ENCODE measurements at regions not wholly inside any gene's neighbourhood (a gene's known extent, or its start where the extent isn't known, plus 50 kb on each side); places are given as distances from the start of the nearest gene placed in this dataset.

DNA sequence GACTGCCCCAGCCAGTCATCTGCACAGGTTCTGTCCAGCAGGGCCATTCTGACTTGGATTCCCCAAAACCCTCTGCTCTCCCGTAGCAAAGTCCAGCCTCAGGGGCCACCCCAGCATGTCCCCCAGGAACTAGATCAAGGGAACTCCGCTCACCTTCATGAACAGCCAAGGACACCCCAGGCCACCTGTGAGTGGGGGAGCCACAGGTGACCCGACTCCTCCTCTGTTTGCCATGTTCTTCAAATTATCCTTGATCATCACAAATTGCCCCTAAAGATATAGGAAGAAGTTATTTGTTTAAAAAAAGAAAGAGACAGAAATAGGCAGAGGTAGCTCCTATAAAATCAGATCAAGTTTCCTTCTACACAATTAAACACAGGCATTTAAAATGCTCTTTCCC, 475.0 kb downstream of the MATN1 start:
- TF ChIP-seq POLR2A (IDR thresholded peaks at IDR 0.05) (no peak), EP300 (IDR thresholded peaks at IDR 0.05) (no peak)
- TF ChIP-seq, protein P1, sequence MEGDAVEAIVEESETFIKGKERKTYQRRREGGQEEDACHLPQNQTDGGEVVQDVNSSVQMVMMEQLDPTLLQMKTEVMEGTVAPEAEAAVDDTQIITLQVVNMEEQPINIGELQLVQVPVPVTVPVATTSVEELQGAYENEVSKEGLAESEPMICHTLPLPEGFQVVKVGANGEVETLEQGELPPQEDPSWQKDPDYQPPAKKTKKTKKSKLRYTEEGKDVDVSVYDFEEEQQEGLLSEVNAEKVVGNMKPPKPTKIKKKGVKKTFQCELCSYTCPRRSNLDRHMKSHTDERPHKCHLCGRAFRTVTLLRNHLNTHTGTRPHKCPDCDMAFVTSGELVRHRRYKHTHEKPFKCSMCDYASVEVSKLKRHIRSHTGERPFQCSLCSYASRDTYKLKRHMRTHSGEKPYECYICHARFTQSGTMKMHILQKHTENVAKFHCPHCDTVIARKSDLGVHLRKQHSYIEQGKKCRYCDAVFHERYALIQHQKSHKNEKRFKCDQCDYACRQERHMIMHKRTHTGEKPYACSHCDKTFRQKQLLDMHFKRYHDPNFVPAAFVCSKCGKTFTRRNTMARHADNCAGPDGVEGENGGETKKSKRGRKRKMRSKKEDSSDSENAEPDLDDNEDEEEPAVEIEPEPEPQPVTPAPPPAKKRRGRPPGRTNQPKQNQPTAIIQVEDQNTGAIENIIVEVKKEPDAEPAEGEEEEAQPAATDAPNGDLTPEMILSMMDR (IDR thresholded peaks at IDR 0.05) = no peak

Data from ovary (tissue), 3 donors.